SIG-M5 treated with dmso at 0.1 percent for 504 hours (cell line): ENCODE measurements at regions not wholly inside any gene's neighbourhood (a gene's known extent, or its start where the extent isn't known, plus 50 kb on each side); places are given as distances from the start of the nearest gene placed in this dataset.
A peak's percentile ranks its signal among the peaks of the same experiment; 100 is the strongest.

Source experiments
- DNase-seq: peaks from one replicate; lab custom pipeline; 2025; ENCODE audit not compliant: unreplicated experiment; lab: John Stamatoyannopoulos, UW

DNA sequence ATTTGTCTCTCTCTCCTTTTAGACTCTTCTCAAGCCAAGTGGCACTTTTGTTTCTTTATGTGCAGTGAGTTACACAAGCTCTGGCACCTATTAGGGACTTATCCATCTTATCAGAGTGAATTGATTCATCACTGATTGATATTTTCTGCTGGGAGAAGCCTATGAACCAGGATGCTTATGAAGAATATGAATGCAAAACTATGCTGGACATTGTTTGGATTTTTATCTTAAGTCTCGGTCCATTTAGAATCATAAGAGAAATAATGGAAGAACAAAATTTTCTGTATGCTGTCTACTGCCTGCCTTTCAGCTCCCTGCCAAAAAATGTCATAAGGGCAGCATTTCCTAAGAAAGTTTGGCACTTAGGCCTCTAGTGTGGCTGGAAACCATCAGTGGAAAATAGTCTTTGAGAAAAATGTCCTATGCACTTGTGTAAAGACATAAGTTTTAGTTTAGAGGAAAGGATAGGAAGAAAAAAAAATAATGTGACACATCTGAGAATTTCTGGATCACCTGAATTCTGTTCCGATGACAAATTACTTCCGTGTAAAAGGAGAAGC lies 365.7 kb upstream of the MAD2L1 start:
- no peak for DNase-seq

DNA sequence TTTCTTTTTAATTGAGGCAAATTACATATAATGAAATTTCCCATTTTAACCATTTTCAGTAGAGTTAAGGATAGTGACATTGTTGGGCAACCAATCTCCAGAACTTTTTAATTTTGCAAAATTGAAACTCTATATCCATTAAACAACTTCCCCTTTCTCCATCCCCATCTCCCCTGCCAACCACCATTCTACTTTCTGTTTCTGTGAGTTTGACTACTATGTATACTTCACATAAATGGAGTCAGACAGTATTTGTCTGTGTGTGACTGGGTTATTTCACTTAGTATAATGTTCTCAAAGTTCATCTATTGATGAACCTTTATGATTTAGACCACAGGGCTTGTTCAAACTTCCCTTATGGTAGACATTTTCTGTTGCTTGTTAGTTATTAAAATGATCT lies 364.5 kb upstream of the MAD2L1 start:
- peak; percentile 39 for DNase-seq

DNA sequence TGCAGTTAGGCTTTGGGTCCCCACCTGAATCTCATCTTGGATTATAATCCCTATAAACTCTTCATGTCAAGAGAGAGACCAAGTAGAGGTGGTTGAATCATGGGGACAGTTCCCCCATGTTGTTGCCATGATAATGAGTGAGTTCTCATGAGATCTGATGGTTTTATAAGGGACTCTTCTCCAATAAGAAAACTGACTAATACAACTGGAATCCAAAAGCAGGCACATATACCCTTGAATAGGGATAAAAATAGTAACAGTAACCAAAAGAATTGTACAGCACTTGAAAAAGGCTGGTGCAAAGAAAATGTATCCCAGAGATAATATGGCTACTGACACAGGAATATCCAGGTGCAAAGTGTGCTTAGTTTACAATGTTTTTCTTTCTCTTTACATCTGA lies 351.5 kb upstream of the MAD2L1 start:
- no peak for DNase-seq

DNA sequence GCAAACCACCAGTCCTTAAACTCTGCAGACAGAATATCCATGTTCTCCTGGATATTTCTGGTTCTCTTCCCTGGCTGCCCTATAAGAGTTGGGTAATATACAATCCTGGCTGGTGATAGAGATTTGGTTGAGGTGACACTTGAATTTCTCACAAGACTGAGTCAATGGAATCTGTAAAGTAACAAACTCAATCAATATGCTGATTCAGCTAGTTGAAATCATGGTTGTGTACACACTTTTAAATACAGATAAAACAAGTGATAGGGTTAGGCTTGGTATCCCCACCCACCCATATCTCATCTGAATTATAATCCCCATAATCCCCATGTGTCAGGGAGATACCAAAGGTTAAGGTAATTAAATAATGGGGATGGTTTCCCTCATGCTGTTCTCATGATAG lies 349.2 kb upstream of the MAD2L1 start:
- no peak for DNase-seq

DNA sequence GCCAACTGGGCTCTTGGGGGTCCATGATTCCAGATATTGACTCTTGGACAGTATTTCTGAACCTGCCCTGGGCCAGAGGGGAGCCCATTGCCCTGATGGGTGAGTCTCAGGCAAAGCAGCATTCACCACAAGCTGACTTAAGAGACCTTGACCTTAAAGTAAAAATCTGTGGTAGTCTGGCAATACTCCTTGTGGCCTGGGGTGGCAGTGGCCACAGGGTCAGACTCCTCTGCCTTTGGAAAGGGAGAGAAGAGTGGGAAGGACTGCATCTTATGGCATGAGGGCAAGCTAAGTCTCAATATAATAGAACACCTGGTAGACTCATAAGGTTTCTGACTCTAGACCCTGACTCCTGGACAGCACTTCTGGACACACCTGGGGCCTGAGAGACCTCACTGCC lies 340.3 kb upstream of the MAD2L1 start:
- no peak for DNase-seq

DNA sequence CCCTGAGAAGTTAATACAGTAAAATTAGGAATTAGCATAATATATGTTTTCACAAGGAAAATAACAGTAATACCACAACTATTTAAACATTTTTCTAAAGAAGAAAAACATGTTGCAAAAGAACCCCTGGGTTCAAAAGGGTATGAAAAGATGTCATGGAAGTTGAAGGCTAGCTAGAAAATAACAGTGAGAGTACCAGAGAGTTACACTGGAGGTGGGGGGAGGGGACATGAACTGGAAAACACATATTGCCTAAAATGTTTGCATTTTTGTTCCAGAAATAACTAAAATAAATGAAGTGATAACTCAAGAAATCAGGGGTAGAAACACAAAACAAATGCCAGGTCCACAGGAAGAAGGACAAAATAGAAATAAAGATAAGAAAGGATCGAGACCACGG lies 336.6 kb upstream of the MAD2L1 start:
- DNase-seq, result no peak

DNA sequence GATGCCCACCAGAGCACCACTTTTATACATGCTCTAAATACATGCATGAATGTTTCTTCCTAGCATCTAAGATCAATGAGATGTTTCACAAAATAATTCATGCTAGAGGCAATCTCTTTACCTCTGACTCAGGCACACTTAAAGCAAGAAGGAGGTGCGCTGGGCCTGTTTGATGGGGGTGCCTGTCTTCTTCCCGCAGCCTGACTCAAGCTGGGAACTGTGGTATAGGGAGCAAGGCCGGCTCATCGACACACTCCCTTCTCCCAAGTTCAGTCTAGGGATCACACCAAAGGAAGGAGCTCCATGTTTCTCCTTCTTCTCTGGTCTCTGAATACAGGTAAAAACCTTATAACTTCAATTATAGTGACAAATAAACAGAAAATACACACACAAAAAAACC lies 333.8 kb upstream of the MAD2L1 start:
- no peak for DNase-seq

DNA sequence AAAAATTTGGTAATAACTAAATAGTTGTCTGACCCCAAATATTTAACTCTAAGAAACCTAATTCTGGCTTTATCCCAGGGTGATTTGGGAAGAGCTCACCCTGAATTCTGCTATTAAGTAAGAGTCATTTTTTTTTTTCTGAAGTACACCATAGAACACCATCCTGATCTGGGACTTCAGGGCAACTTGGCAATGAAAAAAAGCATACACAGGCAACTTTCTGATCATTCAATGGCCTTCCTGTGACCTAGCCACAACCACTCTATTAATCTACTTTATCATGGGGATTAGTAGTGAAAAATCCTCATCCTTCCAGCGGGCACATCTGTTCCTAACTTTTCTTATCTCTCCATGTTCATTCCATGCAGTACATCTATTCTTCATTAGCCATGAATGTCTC lies 333.2 kb upstream of the MAD2L1 start:
- no peak for DNase-seq

DNA sequence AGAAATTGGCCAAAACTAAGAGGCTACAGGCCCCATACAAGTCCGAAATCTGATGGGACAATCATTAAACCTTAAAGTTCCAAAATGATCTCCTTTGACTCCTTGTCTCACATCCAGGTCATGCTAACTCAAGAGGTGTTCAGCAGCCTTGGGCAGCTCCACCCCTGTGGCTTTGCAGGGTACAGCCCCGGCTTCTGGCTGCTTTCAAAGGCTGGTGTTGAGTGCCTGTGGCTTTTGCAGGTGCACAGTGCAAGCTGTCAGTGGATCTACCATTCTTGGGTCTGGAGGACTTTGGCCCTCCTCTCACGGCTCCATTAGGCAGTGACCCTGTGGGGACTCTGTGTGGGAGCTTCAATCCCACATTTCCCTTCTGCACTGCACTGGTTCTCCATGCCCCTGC lies 329.1 kb upstream of the MAD2L1 start:
- DNase-seq, result no peak

DNA sequence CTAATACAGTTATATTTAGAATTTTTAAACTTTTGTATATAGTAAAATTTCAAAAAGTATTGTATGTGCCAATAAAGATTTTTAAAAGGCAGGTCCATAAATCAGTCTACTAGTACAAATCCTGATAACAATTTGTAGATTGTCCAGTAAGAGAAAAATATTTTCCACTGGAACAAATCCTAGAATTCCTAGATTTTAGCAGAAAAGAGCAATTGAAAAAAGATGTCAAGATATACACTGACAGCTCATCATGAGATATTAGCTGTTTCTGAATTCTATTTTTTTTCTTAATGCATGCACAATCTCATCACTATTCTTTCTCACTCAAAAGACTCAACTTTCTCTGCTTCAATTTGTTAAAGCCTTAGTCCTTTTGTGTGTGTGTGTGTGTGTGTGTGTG lies 289.2 kb upstream of the MAD2L1 start:
- no peak for DNase-seq

DNA sequence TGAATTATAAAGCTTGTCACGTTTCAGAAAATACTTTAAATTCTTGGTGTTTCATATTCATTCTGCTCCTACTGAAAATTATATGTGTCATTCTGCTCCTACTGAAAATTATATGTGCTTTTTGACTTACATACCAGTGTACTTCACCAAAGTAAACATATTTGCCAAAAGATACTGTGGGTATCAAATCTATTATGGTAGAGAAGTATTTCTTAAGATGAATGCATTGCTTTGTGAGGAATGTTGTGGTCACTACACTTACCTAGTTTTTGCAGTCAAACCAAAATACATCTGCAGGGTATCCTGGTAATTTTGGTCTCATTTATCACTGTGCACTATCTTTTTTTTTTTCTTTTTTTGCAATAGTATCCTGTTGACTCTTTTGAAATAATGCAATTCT lies 287.7 kb upstream of the MAD2L1 start:
- DNase-seq, result no peak

DNA sequence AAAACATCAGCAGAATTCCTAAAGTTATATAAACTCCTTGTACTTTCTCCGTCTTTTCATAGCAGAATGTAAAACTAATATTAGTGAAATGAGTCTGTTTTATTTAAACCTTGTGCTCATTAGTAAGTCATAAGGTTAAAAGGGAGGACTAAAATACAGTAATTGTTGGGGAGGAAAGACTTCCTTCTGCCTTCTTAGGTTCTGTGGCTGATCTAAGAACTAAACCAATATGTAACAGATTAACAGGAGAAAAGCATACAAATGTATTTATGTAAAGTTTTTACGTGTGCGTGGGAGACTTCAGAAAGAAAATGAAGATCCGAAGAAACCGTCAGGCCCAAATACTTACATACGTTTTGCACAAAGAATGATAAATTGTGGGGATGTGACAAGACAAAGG lies 286.6 kb upstream of the MAD2L1 start:
- no peak for DNase-seq

DNA sequence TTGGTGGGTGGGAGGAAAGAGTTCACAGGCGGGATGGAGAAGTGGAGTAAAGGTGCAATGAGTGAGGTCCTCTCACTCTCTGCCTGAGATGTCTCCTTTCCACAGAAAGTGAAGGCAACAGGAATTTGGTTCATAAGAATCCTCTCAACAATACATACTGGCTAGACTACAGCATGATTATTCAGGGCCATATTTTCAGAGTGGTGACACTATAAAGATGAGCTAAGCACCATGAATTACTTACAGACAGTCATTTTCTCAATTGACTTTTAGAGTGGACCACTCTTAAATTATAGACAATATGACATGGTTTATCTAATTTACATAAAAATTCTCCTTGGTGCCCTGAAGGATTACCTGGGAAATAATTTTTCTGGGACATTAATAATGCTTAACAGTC lies 286.1 kb upstream of the MAD2L1 start:
- no peak for DNase-seq

DNA sequence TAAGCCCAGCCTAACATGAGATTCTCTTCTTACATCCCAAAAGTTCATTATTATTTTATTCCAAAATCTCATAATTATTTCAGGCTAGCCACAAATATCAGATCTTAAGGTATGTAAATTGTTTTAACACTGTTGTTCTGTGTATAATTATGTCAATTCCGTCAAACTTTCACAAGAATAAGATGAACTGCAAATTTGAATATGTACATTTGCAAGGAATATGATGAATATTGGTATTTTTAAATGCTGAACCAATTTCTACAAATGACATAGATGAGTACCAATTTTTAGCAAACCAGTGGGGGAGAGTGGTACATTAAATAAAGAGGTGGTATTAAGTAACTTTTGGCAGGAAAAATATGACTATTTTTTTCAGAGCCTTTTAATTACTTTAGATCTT lies 282.3 kb upstream of the MAD2L1 start:
- DNase-seq, result no peak

DNA sequence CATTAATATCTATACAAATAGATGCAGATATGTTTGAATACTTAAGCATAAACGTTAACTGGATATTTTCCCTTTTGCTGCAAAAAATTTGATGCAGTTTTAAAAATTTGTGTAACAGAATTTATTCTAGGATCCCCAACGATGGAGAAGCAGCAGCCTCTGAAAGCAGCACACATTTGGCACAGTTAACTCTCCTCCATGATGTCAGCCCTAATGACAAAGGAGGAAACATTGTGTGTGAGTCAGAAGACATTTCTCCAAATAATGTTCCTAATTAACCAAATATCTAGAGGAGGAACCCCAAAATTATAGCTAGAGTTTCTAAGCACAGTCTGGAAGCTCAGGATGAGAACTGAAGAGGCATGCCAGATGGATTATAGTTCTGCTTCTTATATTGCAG lies 281.9 kb upstream of the MAD2L1 start:
- DNase-seq, result no peak

DNA sequence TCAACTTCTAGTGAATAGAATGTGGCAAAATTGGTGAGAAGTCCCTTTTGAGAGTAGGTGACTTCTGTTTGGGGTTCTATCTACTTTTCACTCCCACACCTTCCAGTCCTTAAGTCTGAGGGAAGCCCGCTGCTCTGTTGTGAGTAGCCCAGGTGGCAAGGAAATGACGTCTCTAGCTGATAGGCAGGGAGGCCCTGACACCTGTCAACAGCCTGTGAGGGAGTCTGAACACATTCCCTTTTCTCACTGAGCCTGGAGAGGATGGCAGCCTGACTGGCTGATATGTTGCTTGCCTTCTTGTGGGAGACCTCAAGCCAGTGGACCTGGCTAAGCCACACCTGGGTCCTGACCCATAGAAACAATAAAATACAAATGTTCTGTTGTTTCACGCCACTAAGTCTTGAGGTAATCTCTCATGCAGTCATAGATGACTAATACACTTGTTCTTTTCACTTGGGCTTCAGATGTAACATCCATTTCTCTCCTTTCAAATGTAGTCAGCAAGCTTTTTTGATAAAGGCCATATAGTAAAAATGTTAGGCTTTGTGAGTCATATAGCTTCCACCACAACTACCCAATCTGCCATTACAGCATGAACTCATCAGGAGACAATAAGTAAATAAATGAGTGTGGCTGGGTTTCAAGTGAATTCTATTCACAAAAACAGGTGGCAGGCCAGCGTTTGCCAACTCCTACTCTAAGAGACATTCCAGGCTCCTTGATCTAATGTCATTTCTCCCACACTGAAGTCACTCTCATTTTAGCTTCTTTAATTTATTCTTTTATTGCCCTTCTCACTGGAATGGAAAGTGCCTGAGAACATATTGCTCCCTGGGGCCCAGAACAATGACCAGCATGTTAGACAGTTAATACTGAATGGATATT lies 265.1 kb upstream of the MAD2L1 start:
- DNase-seq, result no peak

DNA sequence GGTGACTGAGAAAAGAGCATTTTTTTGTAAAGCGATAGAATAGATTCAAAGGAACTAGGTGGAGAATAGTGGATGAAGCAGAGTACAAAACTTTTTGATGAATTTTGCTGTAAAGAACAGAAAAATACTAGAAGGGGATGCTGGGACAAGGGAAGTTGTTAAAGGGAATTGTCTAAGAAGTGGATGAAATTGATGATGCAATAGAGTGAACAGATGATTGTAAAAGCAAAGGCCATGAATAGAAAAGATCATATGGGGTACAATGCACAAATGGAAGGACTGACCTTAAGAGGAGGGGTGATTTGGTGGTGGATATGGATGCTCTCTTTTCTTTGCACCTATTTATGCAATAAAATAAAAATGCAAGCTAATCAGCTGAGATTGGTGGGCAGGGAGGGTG lies 262.7 kb upstream of the MAD2L1 start:
- no peak for DNase-seq

DNA sequence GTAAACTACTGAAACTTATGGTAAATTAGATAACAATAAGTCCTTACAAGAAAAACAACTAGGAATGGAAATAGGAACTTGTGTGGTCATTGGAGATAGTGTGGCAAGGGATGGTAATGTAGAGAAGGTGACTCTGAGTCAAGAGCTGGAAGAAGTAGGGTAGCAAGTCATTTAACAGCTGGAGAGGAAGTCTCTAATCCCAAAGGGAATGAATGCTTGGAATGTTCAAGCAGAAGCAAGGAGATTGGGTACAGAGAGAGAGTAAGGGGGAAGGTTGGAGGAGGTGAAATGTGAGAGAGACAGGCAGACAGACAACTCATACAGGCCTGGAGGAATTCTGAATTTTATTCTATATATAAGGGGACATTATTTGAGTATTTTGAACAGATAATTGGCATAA lies 260.6 kb upstream of the MAD2L1 start:
- no peak for DNase-seq

DNA sequence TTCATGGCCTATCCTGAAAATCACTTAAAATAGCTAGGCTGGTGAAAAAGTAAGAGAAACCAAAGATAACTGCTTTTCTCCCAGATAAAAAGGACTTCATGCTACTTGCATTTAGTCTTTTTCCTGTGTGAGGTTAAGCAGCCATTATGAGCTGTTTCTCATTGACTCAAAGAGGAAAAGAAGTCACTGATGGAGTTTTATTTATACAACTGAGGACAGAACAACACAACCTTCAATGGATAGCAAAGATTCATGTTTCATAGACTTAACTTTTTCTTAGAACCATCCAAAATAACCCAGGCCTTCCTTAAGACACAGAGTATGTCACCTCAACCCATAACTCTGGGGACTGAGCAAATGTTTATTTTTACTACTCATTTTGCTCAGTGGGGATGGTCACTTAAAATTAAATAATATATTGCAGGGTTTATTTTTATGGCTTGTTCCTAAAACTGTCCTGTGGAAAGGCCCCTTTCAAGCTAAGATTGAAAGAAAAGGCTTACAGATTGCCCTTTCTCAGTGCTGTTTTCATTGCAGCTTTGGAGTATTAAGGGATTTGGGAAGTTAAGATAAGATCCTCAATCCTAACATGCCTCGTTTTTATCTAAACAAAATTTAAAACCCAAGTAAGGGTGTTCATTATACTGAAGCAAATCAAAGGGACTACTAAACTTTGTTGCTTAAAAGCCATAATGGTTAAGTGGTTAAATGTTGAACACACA lies 252.6 kb upstream of the MAD2L1 start:
- DNase-seq, result no peak

DNA sequence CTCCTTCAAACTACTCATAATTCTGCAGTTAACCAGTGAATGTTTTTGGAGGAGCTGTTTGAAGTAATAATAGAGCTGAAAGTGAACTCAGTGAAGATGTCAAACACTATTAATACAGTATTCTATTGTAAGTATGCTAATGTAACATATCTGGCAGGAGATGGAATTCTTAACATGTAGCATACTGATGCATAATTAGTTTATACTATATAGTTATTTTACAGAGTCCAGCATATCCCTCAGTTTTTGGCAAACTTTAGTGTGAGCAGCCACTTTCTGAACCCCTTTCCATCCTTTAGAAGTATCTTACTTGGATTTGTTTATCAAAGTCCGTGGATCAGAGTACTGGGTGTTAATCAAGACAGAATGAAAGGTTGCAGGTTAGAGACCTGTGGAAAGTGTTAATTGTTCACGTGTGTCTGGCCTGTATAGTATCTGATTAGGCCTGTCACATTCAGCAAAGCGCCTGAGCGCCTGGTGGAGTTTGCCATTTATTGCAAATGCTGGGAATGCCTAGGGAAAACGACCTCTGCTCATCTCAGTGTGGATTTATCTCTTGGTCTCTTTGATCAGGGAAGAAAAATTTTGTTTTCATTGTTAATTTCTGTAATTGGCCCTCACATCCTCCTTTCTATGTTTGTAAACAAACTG lies 251.7 kb upstream of the MAD2L1 start:
- DNase-seq, result no peak

DNA sequence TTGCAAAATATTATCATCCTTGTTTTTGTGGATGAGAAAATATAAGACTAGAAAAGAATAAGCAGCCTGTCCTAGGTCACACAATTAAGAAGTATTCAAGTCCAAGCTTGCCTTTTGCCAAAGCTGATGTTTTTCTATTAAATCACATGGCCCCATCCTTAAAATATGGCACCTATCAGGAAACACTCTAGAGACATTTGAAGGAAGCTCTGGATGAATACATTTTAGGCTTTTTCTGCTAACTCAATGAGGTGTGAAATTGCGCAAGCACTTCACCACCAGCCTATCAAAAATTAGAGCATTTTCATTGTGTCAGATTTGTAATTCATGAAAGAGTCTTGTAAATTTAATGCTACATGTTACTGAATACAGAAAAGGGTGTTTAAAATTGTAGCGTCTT lies 251.1 kb upstream of the MAD2L1 start:
- DNase-seq, result no peak

DNA sequence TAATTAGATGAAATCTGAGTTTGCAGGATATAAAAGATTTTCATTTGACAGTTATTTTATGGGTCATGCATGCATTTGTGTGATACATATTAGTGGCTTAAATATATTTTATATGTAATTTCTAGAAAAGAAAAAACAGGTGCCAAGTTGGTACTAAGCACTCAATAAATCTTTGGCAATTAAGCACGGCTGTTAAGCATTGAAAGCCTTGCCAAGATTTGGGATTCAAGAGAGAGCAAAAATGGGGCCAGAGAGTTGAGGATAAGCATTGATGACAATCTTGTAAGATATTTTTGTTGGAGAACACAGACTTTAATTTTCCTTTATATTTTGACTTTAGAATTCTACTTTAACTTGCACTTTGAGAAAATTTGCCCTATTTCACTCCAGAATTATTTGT lies 249.8 kb upstream of the MAD2L1 start:
- DNase-seq, result no peak
